GM23338 (cell line): ENCODE measurements at regions not wholly inside any gene's neighbourhood (a gene's known extent, or its start where the extent isn't known, plus 50 kb on each side); places are given as distances from the start of the nearest gene placed in this dataset.

Source experiments
- CREB1 ChIP-seq: fragments of 250-450 bp; sonication (Bioruptor Pico); IDR thresholded peaks from 2 replicates; pipeline ENCODE4 v1.5.0; 2020; ENCODE audit warnings: low read depth, mild to moderate bottlenecking, moderate library complexity
- CTCF ChIP-seq, 2 experiments: fragments of 200-600 bp in 1 of 2; sonication (generic) in 1 of 2; conservative IDR thresholded peaks; 2 replicates each; pipeline versions ENCODE4 v1.5.1 to v1.6.1; 2016 to 2017; ENCODE audit warnings: antibody characterized with exemption in 2 of 2, low read depth in 2 of 2, mild to moderate bottlenecking in 2 of 2, moderate library complexity in 1 of 2
- EZH2 ChIP-seq: fragments of 200-600 bp; sonication (generic); IDR thresholded peaks from one replicate; pipeline ENCODE4 v1.8.0; 2017; ENCODE audit warnings: antibody characterized with exemption, mild to moderate bottlenecking, low read depth; ENCODE audit not compliant: unreplicated experiment
- EZH2phosphoT487 ChIP-seq: fragments of 200-600 bp; sonication (generic); IDR thresholded peaks from one replicate; pipeline ENCODE4 v1.8.1; 2018; ENCODE audit warnings: antibody characterized with exemption; ENCODE audit not compliant: unreplicated experiment
- JUNB ChIP-seq: IDR thresholded peaks from one replicate; pipeline ENCODE4 v1.6.1; 2016; ENCODE audit warnings: antibody characterized with exemption; ENCODE audit not compliant: unreplicated experiment
- NANOG ChIP-seq: IDR thresholded peaks from 2 replicates; pipeline ENCODE4 v1.6.1; 2016; ENCODE audit warnings: antibody characterized with exemption, borderline replicate concordance
- POLR2AphosphoS5 ChIP-seq: IDR thresholded peaks from 2 replicates; pipeline ENCODE4 v1.6.1; 2016; ENCODE audit warnings: antibody characterized with exemption, low read depth
- ZNF331 ChIP-seq: fragments of 250-450 bp; sonication (Bioruptor Pico); IDR thresholded peaks from 2 replicates; pipeline ENCODE4 v1.5.0; 2020; ENCODE audit warnings: low read depth, mild to moderate bottlenecking, moderate library complexity
- ZNF462 ChIP-seq: fragments of 250-450 bp; sonication (Bioruptor Pico); IDR thresholded peaks from 2 replicates; pipeline ENCODE4 v1.5.0; 2020; ENCODE audit warnings: mild to moderate bottlenecking, moderate library complexity
- TF ChIP-seq, protein P1 (sequence below): IDR thresholded peaks from one replicate; pipeline ENCODE4 v1.6.1; 2018; ENCODE audit warnings: antibody characterized with exemption; ENCODE audit not compliant: unreplicated experiment
- TF ChIP-seq, protein P2 (sequence below): IDR thresholded peaks from 2 replicates; pipeline ENCODE4 v1.6.1; 2016; ENCODE audit warnings: antibody characterized with exemption

GRCh38 chr1:219027146-219027673 lies 146.5 kb upstream of the LYPLAL1 start:
- TF ChIP-seq CREB1 (CRISPR knock-in tag), result no peak
- no peak for TF ChIP-seq CTCF (conservative IDR thresholded peaks at IDR 0.05; ENCODE audit: low read depth in 2 of 2)
- no peak for TF ChIP-seq NANOG
- TF ChIP-seq POLR2AphosphoS5, result no peak
- TF ChIP-seq ZNF462 (CRISPR knock-in tag), result no peak
- TF ChIP-seq EZH2phosphoT487, result no peak
- TF ChIP-seq, protein P1, sequence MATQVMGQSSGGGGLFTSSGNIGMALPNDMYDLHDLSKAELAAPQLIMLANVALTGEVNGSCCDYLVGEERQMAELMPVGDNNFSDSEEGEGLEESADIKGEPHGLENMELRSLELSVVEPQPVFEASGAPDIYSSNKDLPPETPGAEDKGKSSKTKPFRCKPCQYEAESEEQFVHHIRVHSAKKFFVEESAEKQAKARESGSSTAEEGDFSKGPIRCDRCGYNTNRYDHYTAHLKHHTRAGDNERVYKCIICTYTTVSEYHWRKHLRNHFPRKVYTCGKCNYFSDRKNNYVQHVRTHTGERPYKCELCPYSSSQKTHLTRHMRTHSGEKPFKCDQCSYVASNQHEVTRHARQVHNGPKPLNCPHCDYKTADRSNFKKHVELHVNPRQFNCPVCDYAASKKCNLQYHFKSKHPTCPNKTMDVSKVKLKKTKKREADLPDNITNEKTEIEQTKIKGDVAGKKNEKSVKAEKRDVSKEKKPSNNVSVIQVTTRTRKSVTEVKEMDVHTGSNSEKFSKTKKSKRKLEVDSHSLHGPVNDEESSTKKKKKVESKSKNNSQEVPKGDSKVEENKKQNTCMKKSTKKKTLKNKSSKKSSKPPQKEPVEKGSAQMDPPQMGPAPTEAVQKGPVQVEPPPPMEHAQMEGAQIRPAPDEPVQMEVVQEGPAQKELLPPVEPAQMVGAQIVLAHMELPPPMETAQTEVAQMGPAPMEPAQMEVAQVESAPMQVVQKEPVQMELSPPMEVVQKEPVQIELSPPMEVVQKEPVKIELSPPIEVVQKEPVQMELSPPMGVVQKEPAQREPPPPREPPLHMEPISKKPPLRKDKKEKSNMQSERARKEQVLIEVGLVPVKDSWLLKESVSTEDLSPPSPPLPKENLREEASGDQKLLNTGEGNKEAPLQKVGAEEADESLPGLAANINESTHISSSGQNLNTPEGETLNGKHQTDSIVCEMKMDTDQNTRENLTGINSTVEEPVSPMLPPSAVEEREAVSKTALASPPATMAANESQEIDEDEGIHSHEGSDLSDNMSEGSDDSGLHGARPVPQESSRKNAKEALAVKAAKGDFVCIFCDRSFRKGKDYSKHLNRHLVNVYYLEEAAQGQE, result no peak
- TF ChIP-seq, protein P2, sequence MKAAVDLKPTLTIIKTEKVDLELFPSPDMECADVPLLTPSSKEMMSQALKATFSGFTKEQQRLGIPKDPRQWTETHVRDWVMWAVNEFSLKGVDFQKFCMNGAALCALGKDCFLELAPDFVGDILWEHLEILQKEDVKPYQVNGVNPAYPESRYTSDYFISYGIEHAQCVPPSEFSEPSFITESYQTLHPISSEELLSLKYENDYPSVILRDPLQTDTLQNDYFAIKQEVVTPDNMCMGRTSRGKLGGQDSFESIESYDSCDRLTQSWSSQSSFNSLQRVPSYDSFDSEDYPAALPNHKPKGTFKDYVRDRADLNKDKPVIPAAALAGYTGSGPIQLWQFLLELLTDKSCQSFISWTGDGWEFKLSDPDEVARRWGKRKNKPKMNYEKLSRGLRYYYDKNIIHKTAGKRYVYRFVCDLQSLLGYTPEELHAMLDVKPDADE, result no peak
- no peak for TF ChIP-seq EZH2
- TF ChIP-seq JUNB, result no peak
- TF ChIP-seq ZNF331 (CRISPR knock-in tag), result no peak
